LNCaP clone FGC (cell line): ENCODE measurements at regions not wholly inside any gene's neighbourhood (a gene's known extent, or its start where the extent isn't known, plus 50 kb on each side); places are given as distances from the start of the nearest gene placed in this dataset.
A peak's percentile ranks its signal among the peaks of the same experiment; 100 is the strongest.

Experiments used
- DNase-seq: peaks from one replicate; pipeline ENCODE4 v3.0.0-alpha.2; 2011; ENCODE audit warnings: low read depth
- H3K4me3 ChIP-seq: 2 replicates; pipeline ENCODE4 v1.5.1; 2011; ENCODE audit warnings: mild to moderate bottlenecking, low read depth, low read length, control low read depth
- TF ChIP-seq, protein P1 (sequence below): IDR thresholded peaks from 2 replicates; pipeline ENCODE4 v1.5.1; 2012; ENCODE audit warnings: mild to moderate bottlenecking; ENCODE audit not compliant: control insufficient read depth, insufficient read depth; ENCODE audit errors: extremely low read depth

- no peak for DNase-seq
- no peak overlapping the region for H3K4me3 ChIP-seq
- TF ChIP-seq, protein P1, sequence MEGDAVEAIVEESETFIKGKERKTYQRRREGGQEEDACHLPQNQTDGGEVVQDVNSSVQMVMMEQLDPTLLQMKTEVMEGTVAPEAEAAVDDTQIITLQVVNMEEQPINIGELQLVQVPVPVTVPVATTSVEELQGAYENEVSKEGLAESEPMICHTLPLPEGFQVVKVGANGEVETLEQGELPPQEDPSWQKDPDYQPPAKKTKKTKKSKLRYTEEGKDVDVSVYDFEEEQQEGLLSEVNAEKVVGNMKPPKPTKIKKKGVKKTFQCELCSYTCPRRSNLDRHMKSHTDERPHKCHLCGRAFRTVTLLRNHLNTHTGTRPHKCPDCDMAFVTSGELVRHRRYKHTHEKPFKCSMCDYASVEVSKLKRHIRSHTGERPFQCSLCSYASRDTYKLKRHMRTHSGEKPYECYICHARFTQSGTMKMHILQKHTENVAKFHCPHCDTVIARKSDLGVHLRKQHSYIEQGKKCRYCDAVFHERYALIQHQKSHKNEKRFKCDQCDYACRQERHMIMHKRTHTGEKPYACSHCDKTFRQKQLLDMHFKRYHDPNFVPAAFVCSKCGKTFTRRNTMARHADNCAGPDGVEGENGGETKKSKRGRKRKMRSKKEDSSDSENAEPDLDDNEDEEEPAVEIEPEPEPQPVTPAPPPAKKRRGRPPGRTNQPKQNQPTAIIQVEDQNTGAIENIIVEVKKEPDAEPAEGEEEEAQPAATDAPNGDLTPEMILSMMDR = no peak
These were observed 1331.0 kb upstream of the CDH9 start for GRCh38 chr5:28369418-28369817.

GRCh38 chr5:28355831-28356230 lies 1317.4 kb upstream of the CDH9 start:
- no peak overlapping the region for H3K4me3 ChIP-seq
- TF ChIP-seq, protein P1 = no peak
- no peak for DNase-seq

GRCh38 chr5:28346696-28347095 lies 1308.3 kb upstream of the CDH9 start:
- TF ChIP-seq, protein P1 = no peak
- no peak overlapping the region for H3K4me3 ChIP-seq
- DNase-seq = no peak

DNA sequence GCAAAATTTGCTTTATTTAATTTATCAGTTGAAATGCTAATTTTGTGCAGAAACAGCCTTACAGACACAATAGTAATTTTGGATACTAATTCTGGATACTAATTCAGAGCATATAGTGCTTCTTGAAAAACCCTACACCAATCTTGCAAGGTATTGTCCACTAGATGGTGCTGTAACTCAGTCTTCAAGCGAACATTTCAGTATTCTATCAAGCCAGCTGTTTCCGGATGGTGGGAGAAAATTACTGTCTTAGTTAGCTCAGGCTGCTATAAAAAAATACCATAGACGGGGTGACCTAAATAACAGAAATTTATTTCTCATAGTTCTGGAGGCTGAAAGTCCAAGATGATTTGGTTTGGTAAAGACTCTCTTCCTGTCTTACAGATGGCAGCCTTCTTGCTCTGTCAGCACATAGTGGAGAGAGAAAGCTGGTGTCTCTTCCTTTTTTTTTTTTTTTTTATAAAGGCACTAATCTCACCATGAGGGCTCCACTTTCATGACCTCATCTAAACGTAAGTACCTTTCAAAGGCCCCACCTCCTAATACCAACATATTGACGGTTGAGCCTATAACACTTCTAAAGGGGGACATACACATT lies 1306.5 kb upstream of the CDH9 start:
- TF ChIP-seq, protein P1 = peak; percentile 26; the same call in 1 of the 2 replicates
- H3K4me3 ChIP-seq = no peak overlapping the region
- DNase-seq = no peak

GRCh38 chr5:28329176-28329575 lies 1290.8 kb upstream of the CDH9 start:
- no peak for DNase-seq
- TF ChIP-seq, protein P1 = no peak
- no peak overlapping the region for H3K4me3 ChIP-seq

- TF ChIP-seq, protein P1 = no peak
- no peak overlapping the region for H3K4me3 ChIP-seq
These were observed 1290.3 kb upstream of the CDH9 start for GRCh38 chr5:28328681-28329080.

DNA sequence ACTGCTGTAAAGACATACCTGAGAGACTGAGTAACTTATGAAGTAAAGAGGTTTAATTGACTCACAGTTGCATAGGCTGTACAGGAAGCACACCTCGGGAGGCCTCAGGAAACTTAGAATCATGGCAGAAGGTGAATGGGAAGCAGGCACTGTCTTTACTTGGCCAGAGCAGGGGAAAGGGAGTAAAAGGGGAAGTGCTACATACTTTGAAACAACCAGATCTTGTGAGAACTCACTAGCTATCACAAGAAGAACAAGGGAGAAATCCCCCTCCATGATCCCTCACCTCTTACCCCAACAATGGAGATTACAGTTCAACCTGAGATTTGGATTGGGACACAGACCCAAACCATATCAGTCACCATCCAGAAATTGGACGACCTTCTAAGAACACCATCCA lies 1285.8 kb upstream of the CDH9 start:
- TF ChIP-seq, protein P1 = no peak
- DNase-seq = no peak
- H3K4me3 ChIP-seq = no peak overlapping the region

More at GRCh38 chr5:28328681-28329080, 1290.3 kb upstream of the CDH9 start:
- DNase-seq = no peak
